Activated T-cell treated with anti-CD3 and anti-CD28 coated beads, Interleukin-2, amount 50 U/mL, for 24 hours (primary cell): ENCODE measurements at regions not wholly inside any gene's neighbourhood (a gene's known extent, or its start where the extent isn't known, plus 50 kb on each side); places are given as distances from the start of the nearest gene placed in this dataset.

ENCODE experiments used
- DNase-seq: peaks from one replicate; pipeline ENCODE4 v3.0.0-alpha.2; 2020
- H3K27ac Mint-ChIP-seq: 2 replicates; pipeline ENCODE4 v1.8.0; 2020; ENCODE audit warnings: mild to moderate bottlenecking, mixed read lengths
- H3K27me3 Mint-ChIP-seq: 2 replicates; pipeline ENCODE4 v1.8.0; 2020; ENCODE audit warnings: mixed read lengths
- H3K36me3 Mint-ChIP-seq: 2 replicates; pipeline ENCODE4 v1.8.0; 2020; ENCODE audit warnings: low read depth, mixed read lengths
- H3K4me1 Mint-ChIP-seq: 2 replicates; pipeline ENCODE4 v1.8.0; 2020; ENCODE audit warnings: low read depth, mixed read lengths
- H3K4me3 Mint-ChIP-seq: 2 replicates; pipeline ENCODE4 v1.8.0; 2020; ENCODE audit warnings: mild to moderate bottlenecking, moderate library complexity, mixed read lengths
- H3K9me3 Mint-ChIP-seq: 2 replicates; pipeline ENCODE4 v1.8.0; 2020; ENCODE audit warnings: mixed read lengths

DNA sequence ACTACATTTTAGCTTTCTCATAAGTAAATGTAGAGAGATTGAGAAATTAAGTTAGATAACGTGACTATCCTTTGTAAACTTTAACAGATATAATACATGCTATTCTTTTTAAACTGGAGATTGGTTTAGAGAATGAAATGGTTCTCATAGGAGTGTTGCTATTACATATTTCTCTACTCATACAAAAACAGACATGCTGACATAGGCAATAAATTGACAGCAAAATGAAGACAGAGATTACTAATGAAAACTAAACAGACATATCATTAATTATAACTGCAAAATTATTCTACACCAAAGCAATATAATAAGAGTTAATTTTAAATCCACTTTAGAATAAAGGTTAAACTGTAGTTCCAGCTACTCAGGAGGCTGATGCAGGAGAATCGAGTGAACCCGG lies 227.6 kb downstream of the CBLN2 start:
- no peaks in the 10 kb centered on the region for H3K27me3 Mint-ChIP-seq
- H3K27ac Mint-ChIP-seq, result no peak overlapping the region
- no peak overlapping the region for H3K4me3 Mint-ChIP-seq
- H3K36me3 Mint-ChIP-seq, result no peaks in the 10 kb centered on the region
- H3K4me1 Mint-ChIP-seq, result no peaks in the 10 kb centered on the region
- peaks cover 15% of the 10 kb centered on the region for H3K9me3 Mint-ChIP-seq
- no peak for DNase-seq

DNA sequence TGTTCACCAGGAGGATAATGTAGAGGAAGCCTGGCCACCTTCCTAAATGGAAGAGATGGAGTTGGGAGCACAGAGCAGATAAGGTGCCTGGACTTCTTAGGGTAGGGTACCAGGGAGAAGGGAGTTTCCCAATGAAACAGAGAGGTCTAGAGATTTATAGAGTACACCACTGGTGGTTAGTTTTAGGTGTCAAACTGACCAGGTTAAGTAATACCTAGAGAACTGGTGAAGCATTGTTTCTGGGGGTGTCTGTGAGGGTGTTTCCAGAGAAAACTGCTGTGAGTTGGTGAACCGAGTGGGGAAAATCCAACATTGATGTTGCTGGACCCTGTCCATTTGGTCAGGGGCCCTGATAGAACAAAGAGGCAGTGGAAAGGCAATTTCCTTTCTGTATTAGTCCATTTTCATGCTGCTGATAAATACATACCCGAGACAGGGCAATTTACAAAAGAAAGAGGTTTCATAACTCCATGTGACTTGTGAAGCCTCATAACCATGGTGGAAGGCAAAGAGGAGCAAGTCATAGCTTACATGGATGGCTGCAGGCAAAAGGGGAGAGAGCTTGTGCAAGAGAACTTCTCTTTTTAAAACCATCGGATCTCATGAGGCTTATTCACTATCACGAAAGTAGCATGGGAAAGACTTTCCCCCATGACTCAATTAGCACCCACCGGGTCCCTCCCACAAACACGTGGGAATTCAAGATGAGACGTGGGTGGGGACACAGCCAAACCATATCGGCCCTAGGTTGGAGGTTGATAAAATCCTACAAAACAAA lies 260.8 kb downstream of the CBLN2 start:
- H3K4me3 Mint-ChIP-seq, result no peak overlapping the region
- no peaks in the 10 kb centered on the region for H3K27me3 Mint-ChIP-seq
- H3K9me3 Mint-ChIP-seq, result no peaks in the 10 kb centered on the region
- no peak for DNase-seq
- H3K36me3 Mint-ChIP-seq, result no peaks in the 10 kb centered on the region
- H3K4me1 Mint-ChIP-seq, result no peaks in the 10 kb centered on the region
- H3K27ac Mint-ChIP-seq, result no peak overlapping the region

DNA sequence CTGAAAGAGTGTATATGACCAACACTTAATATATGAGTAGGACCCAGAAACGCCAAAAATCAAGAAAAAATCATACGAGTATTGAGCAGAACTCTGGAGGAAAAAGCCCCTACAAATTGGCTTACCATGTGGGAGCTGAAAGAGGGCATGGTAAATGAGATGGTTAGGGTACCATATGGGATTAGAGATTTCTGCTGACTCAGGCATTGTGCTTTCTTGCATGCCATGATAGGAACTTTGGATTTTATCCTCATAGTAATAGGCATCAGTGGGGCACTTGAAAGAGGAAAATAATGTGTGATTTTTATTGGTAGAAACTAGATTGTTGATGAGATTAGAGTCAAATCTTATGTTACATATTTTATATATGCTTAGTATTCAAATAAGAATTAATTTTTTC lies 271.1 kb downstream of the CBLN2 start:
- H3K27ac Mint-ChIP-seq, result no peak overlapping the region
- no peaks in the 10 kb centered on the region for H3K4me1 Mint-ChIP-seq
- peaks cover 18% of the 10 kb centered on the region for H3K9me3 Mint-ChIP-seq
- no peak for DNase-seq
- no peaks in the 10 kb centered on the region for H3K36me3 Mint-ChIP-seq
- H3K27me3 Mint-ChIP-seq, result no peaks in the 10 kb centered on the region
- no peak overlapping the region for H3K4me3 Mint-ChIP-seq

DNA sequence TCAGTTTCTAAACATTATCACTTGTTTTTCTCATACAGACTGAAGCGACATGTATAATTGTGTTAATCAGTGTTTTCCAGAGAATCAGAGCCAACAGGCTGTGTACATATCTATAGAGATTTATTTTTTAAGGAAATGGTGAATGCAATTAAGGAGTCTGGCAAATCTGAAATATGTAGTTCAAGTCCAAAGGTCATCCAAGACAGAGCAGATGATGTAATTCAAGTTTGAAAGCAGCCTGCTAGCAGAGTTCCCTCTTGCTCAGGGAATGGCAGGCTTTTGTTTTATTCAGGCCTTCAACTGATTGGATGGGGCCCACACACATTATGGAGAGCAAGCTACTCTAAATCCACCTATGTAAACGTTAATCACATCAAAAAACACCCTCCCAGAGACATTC lies 282.6 kb downstream of the CBLN2 start:
- DNase-seq, result no peak
- Mint-ChIP-seq H3K9me3 (peaks cover 6% of the 10 kb centered on the region), H3K27me3 (no peaks in the 10 kb centered on the region), H3K4me1 (no peaks in the 10 kb centered on the region), H3K27ac (no peak overlapping the region), H3K36me3 (no peaks in the 10 kb centered on the region), H3K4me3 (no peak overlapping the region)

DNA sequence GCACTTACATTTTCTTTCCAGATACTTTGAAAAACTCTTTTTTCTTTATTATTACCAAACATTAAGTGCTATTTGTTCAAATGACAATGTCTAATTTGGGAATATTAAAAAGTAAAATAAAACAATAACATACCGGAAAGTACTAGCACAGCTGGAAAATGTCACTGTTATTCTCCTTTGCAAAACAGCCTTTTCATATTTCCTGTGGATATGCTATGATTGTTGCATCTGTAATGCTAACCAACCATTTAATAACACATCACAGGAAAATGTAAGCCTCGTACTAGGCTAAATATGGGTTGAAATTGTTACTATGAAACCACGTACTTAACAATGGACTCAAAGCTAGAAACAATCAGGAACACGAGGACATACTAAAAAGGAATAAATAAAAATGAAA lies 298.1 kb downstream of the CBLN2 start:
- no peak overlapping the region for H3K4me3 Mint-ChIP-seq
- no peak for DNase-seq
- H3K4me1 Mint-ChIP-seq, result no peaks in the 10 kb centered on the region
- H3K9me3 Mint-ChIP-seq, result peaks cover 6% of the 10 kb centered on the region
- no peak overlapping the region for H3K27ac Mint-ChIP-seq
- no peaks in the 10 kb centered on the region for H3K27me3 Mint-ChIP-seq
- no peaks in the 10 kb centered on the region for H3K36me3 Mint-ChIP-seq

DNA sequence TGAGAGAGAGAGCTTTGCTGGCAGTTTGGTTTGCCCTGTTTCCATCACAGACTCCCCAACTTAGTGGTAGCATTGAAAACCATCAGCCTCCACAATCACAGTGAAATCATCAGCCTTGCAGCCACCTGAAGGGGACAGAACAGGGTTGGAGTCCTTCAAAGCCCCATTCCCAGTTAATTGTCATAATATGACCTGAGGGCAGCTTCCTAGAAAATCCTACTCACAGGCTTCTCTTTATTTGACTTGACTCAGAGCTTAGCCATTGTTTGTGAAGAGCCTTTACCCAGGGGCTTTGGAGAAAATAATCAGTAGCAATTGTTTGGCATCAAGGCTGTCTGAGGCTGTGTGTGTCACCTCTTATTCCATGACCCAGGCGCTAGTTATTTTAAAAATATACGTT lies 308.7 kb downstream of the CBLN2 start:
- Mint-ChIP-seq H3K27me3 (no peaks in the 10 kb centered on the region), H3K9me3 (peaks cover 3% of the 10 kb centered on the region), H3K36me3 (no peaks in the 10 kb centered on the region), H3K4me3 (no peak overlapping the region), H3K4me1 (no peaks in the 10 kb centered on the region), H3K27ac (no peak overlapping the region)
- no peak for DNase-seq

DNA sequence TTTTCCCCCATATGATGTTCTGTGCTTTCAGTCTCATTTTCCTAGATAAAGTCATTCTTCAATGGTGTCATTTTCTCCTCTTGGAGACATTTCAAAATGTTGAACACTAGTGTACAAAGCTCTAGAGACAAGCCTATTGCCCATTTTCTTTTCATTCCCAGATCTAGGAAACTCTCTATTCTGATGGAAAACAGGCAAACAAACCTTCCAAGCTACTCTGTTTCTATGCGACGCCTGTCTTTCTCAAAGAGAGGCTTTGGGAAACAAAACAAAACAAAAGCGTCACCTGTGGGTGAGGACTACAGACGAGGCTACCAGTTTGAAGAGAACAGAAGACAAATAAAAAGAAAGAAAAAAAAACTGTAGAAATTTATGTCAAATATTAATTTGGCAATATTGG lies 311.0 kb downstream of the CBLN2 start:
- DNase-seq, result no peak
- Mint-ChIP-seq H3K27ac (no peak overlapping the region), H3K27me3 (no peaks in the 10 kb centered on the region), H3K36me3 (no peaks in the 10 kb centered on the region), H3K9me3 (peaks cover 5% of the 10 kb centered on the region), H3K4me3 (no peak overlapping the region), H3K4me1 (no peaks in the 10 kb centered on the region)

DNA sequence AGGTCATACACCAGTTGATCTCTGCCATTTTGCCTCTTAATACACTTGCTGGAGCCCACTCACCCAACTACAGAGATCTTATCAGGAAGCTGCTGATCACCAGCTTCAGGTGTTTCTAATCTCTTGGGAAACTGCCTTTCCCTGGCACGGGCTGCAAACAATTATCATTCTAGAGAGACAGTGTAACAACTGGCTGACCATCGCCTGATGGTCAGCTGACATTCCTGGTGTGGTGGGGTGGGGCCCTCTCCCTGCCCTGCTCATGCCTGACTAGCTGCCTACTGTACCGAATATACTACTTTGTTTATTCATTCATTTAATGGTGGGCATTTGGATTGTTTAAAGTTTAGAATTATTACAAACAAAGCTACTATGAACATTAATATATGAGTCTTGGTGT lies 311.5 kb downstream of the CBLN2 start:
- Mint-ChIP-seq H3K27me3 (no peaks in the 10 kb centered on the region), H3K4me1 (no peaks in the 10 kb centered on the region), H3K27ac (no peak overlapping the region), H3K9me3 (peaks cover 5% of the 10 kb centered on the region), H3K4me3 (no peak overlapping the region), H3K36me3 (no peaks in the 10 kb centered on the region)
- no peak for DNase-seq

DNA sequence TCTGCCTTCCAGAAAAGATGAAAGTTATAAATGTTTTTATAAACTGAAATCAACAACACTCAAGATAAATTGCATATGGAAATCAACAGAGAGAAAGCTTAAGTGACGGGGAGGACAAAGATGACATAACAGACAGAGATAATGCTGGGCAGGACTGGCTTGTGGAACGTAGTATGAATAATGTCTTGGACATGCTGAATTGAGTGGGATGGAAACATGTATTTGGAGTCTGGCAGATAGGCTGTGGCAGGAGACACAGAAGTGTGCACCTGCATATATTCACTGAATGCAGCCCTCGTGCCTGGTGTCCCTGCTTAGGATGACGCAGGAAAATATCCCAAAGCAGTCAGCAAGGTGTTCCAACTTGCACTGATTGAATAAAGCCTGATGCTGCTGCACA lies 318.2 kb downstream of the CBLN2 start:
- H3K4me3 Mint-ChIP-seq, result no peak overlapping the region
- no peaks in the 10 kb centered on the region for H3K36me3 Mint-ChIP-seq
- H3K4me1 Mint-ChIP-seq, result no peaks in the 10 kb centered on the region
- H3K27ac Mint-ChIP-seq, result no peak overlapping the region
- H3K27me3 Mint-ChIP-seq, result no peaks in the 10 kb centered on the region
- DNase-seq, result no peak
- peaks cover 7% of the 10 kb centered on the region for H3K9me3 Mint-ChIP-seq

DNA sequence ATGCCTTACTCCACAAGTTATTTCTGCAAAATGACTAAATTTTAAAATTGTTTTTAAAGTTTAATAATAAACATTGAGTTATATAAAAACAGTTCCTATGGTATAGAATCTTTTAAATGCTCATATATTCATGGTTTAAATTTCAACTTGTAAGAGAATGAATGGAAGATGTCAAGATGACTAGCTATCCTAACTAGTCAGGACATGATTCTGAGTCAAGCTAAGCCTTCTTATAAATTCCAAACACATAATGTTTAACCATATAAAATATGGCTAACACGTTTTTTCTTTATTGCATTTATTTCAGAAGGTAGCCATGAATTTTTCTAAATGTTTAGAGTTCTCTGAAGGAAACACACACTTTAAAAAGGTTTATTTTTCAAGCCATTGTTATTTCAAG lies 320.4 kb downstream of the CBLN2 start:
- Mint-ChIP-seq H3K9me3 (peaks cover 11% of the 10 kb centered on the region), H3K27ac (no peak overlapping the region), H3K4me3 (no peak overlapping the region), H3K4me1 (no peaks in the 10 kb centered on the region), H3K27me3 (no peaks in the 10 kb centered on the region), H3K36me3 (no peaks in the 10 kb centered on the region)
- DNase-seq, result no peak

DNA sequence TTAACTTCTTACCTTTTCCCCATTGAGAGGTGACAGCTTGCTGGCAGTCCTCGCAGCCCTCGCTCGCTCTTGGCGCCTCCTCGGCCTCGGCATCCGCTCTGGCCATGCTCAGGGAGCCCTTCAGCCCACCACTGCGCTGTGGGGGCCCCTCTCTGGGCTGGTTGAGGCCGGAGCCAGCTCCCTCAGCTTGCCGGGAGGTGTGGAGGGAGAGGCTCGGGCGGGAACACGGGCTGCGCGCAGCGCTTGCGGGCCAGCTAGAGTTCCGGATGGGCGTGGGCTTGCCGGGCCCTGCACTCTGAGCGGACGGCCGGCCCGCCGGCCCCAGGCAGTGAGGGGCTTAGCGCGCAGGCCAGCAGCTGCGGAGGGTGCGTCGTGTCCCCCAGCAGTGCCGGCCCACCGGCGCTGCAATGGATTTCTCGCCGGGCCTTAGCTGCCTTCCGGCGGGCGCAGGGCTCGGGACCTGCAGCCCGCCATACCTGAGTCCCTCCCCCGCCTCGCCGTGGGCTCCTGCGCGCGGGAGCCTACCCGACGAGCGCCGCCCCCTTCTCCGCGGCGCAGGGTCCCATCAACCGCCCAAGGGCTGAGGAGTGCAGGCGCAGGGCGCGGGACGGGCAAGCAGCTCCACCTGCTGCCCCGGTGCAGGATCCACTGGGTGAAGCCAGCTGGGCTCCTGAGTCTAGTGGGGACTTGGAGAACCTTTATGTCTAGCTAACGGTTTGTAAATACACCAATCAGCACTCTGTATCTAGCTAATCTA lies 335.0 kb downstream of the CBLN2 start:
- no peaks in the 10 kb centered on the region for H3K36me3 Mint-ChIP-seq
- no peak for DNase-seq
- no peaks in the 10 kb centered on the region for H3K4me1 Mint-ChIP-seq
- H3K4me3 Mint-ChIP-seq, result no peak overlapping the region
- H3K27me3 Mint-ChIP-seq, result no peaks in the 10 kb centered on the region
- H3K27ac Mint-ChIP-seq, result no peak overlapping the region
- peaks cover 12% of the 10 kb centered on the region for H3K9me3 Mint-ChIP-seq

DNA sequence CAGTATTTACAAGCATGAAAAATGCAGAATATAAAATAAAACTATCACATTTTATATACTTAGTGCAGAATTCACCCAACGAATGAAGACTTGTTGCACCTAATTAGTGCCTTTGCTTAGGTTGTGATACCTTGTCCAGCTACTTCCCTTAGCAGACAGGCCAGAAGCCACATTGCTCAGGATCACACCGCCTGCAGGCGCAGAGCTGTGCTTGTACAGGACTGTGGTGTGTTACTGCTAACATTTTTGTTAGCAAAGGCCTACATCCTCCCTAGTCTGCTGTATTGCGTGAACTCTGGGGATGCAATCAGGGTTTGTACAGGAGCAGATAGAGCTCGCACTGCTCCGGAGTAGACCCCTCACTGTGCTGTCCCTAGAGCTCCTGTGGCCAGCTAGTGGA lies 336.9 kb downstream of the CBLN2 start:
- H3K4me3 Mint-ChIP-seq, result no peak overlapping the region
- H3K36me3 Mint-ChIP-seq, result no peaks in the 10 kb centered on the region
- no peak for DNase-seq
- H3K27ac Mint-ChIP-seq, result no peak overlapping the region
- H3K9me3 Mint-ChIP-seq, result peaks cover 12% of the 10 kb centered on the region
- no peaks in the 10 kb centered on the region for H3K4me1 Mint-ChIP-seq
- no peaks in the 10 kb centered on the region for H3K27me3 Mint-ChIP-seq

DNA sequence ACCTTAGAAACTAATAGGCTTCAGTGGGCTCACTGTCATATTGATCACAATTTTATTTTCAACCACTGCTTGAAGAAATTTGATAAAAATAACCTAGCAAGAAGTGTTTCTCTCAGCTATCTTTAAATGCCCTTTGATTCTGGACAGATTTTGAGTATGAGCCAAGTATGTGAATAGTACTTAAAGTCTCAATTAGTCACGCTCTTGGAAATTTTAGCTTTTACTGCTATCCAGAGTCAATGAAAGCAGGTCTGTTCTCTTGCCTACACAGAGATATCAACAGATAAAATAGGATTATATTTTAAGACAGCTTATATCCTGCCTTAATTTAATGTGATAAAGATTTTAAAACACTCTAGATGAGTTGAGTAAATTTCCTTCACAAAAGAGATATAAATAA lies 337.3 kb downstream of the CBLN2 start:
- Mint-ChIP-seq H3K4me3 (no peak overlapping the region), H3K27me3 (no peaks in the 10 kb centered on the region), H3K9me3 (peaks cover 12% of the 10 kb centered on the region), H3K27ac (no peak overlapping the region), H3K4me1 (no peaks in the 10 kb centered on the region), H3K36me3 (no peaks in the 10 kb centered on the region)
- DNase-seq, result no peak

DNA sequence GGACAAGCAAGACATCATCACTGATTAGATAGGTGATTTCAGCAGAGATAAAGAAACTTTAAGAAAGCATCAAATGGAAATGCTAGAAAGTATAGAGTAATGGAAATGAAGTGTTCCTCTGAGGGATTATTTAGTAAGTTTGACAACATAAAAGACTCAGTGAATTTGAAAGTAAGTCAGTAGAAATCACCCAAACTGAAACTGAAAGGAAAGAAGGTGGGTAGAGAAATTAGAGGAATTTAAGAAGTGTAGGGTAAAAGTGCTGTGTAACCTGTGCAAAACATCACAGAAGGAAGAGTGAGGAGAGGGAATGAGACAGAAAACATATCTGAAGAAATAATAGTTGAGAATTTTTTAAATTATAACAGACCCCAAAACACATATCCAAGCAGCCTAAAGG lies 343.1 kb downstream of the CBLN2 start:
- H3K27me3 Mint-ChIP-seq, result no peaks in the 10 kb centered on the region
- H3K4me3 Mint-ChIP-seq, result no peak overlapping the region
- no peak overlapping the region for H3K27ac Mint-ChIP-seq
- H3K4me1 Mint-ChIP-seq, result no peaks in the 10 kb centered on the region
- DNase-seq, result no peak
- no peaks in the 10 kb centered on the region for H3K36me3 Mint-ChIP-seq
- H3K9me3 Mint-ChIP-seq, result no peaks in the 10 kb centered on the region

DNA sequence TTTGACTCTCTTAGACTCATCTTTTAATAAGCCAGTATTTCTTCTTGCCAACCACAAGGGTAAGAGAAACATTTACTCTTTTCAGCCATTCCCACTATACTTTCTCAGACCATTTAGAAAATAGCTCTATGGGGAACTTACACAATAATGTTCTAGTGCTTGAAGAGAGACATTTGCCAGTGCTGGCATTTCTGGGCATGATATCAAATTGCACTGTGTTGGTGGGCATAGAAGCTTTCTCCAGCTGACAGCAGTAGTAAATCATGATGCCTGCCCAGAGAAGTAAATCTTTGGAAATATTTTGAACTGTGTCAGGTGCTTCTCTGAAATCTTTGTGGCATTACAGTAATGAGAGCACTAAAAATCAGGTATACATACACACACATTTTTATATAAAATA lies 346.6 kb downstream of the CBLN2 start:
- Mint-ChIP-seq H3K27me3 (no peaks in the 10 kb centered on the region), H3K9me3 (no peaks in the 10 kb centered on the region), H3K4me1 (no peaks in the 10 kb centered on the region), H3K36me3 (no peaks in the 10 kb centered on the region), H3K27ac (no peak overlapping the region), H3K4me3 (no peak overlapping the region)
- no peak for DNase-seq
